IMR-90 (cell line): ENCODE measurements at regions not wholly inside any gene's neighbourhood (a gene's known extent, or its start where the extent isn't known, plus 50 kb on each side); places are given as distances from the start of the nearest gene placed in this dataset.

ENCODE experiments used
- ATAC-seq: fragments of 200-7000 bp; cut with Tn5 transposase; 2 replicates; pipeline ENCODE4 v1.9.1; 2020; ENCODE audit warnings: low read depth, mild to moderate bottlenecking, moderate library complexity
- BruUV-seq: library from RNA; stranded (reverse); fragments of 400-500 nt; replicated peaks from 2 replicates; lab custom pipeline; 2021; lab: Mats Ljungman, UMichigan
- CTCF ChIA-PET: fragments of 300-600 bp; formaldehyde crosslinking; extraction: SDS; loops from one replicate; lab custom pipeline; 2021; ENCODE audit warnings: antibody characterized with exemption; lab: Yijun Ruan, JAX
- POLR2A ChIA-PET: fragments of 300-600 bp; sonication (Branson Sonifier 250); formaldehyde crosslinking; loops from one replicate; lab custom pipeline; 2022; ENCODE audit warnings: antibody characterized with exemption; ENCODE audit not compliant: unreplicated experiment; lab: Charles Lee
- DNase-seq: peaks from one replicate; pipeline ENCODE4 v3.0.0; 2013
- H2AFZ ChIP-seq: replicated peaks from 2 replicates; pipeline ENCODE3; 2013; ENCODE audit warnings: low read length, mild to moderate bottlenecking; ENCODE audit not compliant: poor library complexity
- H2AK5ac ChIP-seq: 2 replicates; pipeline ENCODE4 v1.6.1; 2013; ENCODE audit warnings: low read depth, low read length, inconsistent platforms
- H2AK9ac ChIP-seq: replicated peaks from 2 replicates; pipeline ENCODE3; 2013; ENCODE audit warnings: mild to moderate bottlenecking, low read depth, low read length, moderate library complexity; ENCODE audit not compliant: poor library complexity
- H2BK120ac ChIP-seq: 2 replicates; pipeline ENCODE4 v1.6.1; 2013; ENCODE audit warnings: low read depth, low read length, inconsistent platforms
- H2BK15ac ChIP-seq: 3 replicates; pipeline ENCODE4 v1.6.1; 2013; ENCODE audit warnings: low read depth, low read length, inconsistent platforms
- H2BK20ac ChIP-seq: 2 replicates; pipeline ENCODE4 v1.6.1; 2013; ENCODE audit warnings: low read depth, mild to moderate bottlenecking, inconsistent platforms, low read length, moderate library complexity
- H2BK5ac ChIP-seq: 2 replicates; pipeline ENCODE4 v1.6.1; 2013; ENCODE audit warnings: mild to moderate bottlenecking, low read depth, low read length, inconsistent platforms; ENCODE audit not compliant: poor library complexity, severe bottlenecking
- H3K14ac ChIP-seq: replicated peaks from 2 replicates; pipeline ENCODE4 v1.6.1; 2013; ENCODE audit warnings: low read depth, low read length, inconsistent platforms
- H3K18ac ChIP-seq: 2 replicates; pipeline ENCODE4 v1.6.1; 2013; ENCODE audit warnings: low read depth, low read length, control low read depth
- H3K23ac ChIP-seq: 2 replicates; pipeline ENCODE4 v1.6.1; 2013; ENCODE audit warnings: low read depth, low read length, inconsistent platforms
- H3K27ac ChIP-seq: 2 replicates; pipeline ENCODE4 v1.5.1; 2013; ENCODE audit warnings: mild to moderate bottlenecking, control low read depth, low read length; ENCODE audit not compliant: insufficient read depth
- H3K27me3 ChIP-seq: 2 replicates; pipeline ENCODE4 v1.6.1; 2013; ENCODE audit warnings: low read length; ENCODE audit not compliant: control insufficient read depth, insufficient read depth
- H3K36me3 ChIP-seq: 2 replicates; pipeline ENCODE4 v1.6.1; 2013; ENCODE audit warnings: low read length, mixed read lengths; ENCODE audit not compliant: control insufficient read depth, insufficient read depth
- H3K4ac ChIP-seq: 2 replicates; pipeline ENCODE4 v1.6.1; 2013; ENCODE audit warnings: low read depth, low read length, inconsistent platforms
- H3K4me1 ChIP-seq: 2 replicates; pipeline ENCODE4 v1.6.1; 2013; ENCODE audit warnings: low read length, mixed read lengths; ENCODE audit not compliant: control insufficient read depth, insufficient read depth
- H3K4me2 ChIP-seq: 2 replicates; pipeline ENCODE4 v1.6.1; 2013; ENCODE audit warnings: low read depth, mild to moderate bottlenecking, control low read depth, low read length, moderate library complexity
- H3K4me3 ChIP-seq: 2 replicates; pipeline ENCODE4 v1.5.1; 2013; ENCODE audit warnings: low read depth, mild to moderate bottlenecking, control low read depth, low read length, moderate library complexity; ENCODE audit not compliant: insufficient read depth
- H3K56ac ChIP-seq: 2 replicates; pipeline ENCODE4 v1.6.1; 2013; ENCODE audit warnings: low read length, inconsistent platforms; ENCODE audit not compliant: insufficient read depth; ENCODE audit errors: extremely low read depth
- H3K79me1 ChIP-seq, 2 experiments: 2 replicates each; pipeline ENCODE4 v1.6.1; 2013; ENCODE audit warnings: low read length in 2 of 2, inconsistent platforms in 1 of 2, low read depth in 1 of 2
- H3K9ac ChIP-seq: 2 replicates; pipeline ENCODE4 v1.6.1; 2013; ENCODE audit warnings: low read depth, low read length, control low read depth
- H3K9me1 ChIP-seq: 2 replicates; pipeline ENCODE4 v1.6.1; 2013; ENCODE audit warnings: low read length, inconsistent platforms; ENCODE audit not compliant: insufficient read depth
- H3K9me3 ChIP-seq: 2 replicates; pipeline ENCODE4 v1.6.1; 2013; ENCODE audit warnings: low read length; ENCODE audit not compliant: control insufficient read depth, insufficient read depth
- H4K20me1 ChIP-seq: 2 replicates; pipeline ENCODE4 v1.6.1; 2013; ENCODE audit warnings: low read length, inconsistent platforms; ENCODE audit not compliant: insufficient read depth
- H4K5ac ChIP-seq: 2 replicates; pipeline ENCODE4 v1.6.1; 2013; ENCODE audit warnings: mild to moderate bottlenecking, low read depth, low read length, control low read depth
- H4K8ac ChIP-seq, 2 experiments: 2 replicates each; pipeline ENCODE4 v1.6.1; 2013; ENCODE audit warnings: low read depth in 2 of 2, low read length in 2 of 2, control low read depth in 1 of 2, inconsistent platforms in 1 of 2
- H4K91ac ChIP-seq: 2 replicates; pipeline ENCODE4 v1.6.1; 2013; ENCODE audit warnings: low read depth, low read length, inconsistent platforms; ENCODE audit not compliant: insufficient read depth
- CEBPB ChIP-seq: IDR thresholded peaks from 2 replicates; pipeline ENCODE4 v1.6.1; 2012; ENCODE audit warnings: low read depth, low read length, improper control_type of control experiment
- FOS ChIP-seq: fragments of 150-350 bp; IDR thresholded peaks from 2 replicates; pipeline ENCODE4 v1.6.1; 2016; ENCODE audit warnings: low read depth, low read length
- WGBS, 2 experiments: methylation state at CpG; one replicate each; pipeline versions ENCODE4 v1.1.5 to v1.1.7; 2013; ENCODE audit warnings: missing lambda C conversion rate in 2 of 2; ENCODE audit not compliant: insufficient read length in 1 of 2; ENCODE audit errors: extremely low coverage in 2 of 2; 5-methylcytosine and 5-hydroxymethylcytosine counted together
- dilution Hi-C: fragments of 300-500 bp; cut with HindIII; formaldehyde crosslinking; loops from one replicate; pipeline ENCODE4 v1.14.3; 2018; ENCODE audit warnings: low sequenced_read_pairs; ENCODE audit not compliant: unreplicated experiment
- in situ Hi-C: fragments of 300-500 bp; cut with MboI; formaldehyde crosslinking; loops from 3 replicates; pipeline ENCODE4 v1.14.3; 2019; ENCODE audit warnings: low sequenced_read_pairs, inconsistent platforms, mixed read lengths
- intact Hi-C: fragments of 100-400 bp; cut with micrococcal nuclease; formaldehyde crosslinking; loops from 2 replicates; pipeline ENCODE4 v1.10.0; 2022

DNA sequence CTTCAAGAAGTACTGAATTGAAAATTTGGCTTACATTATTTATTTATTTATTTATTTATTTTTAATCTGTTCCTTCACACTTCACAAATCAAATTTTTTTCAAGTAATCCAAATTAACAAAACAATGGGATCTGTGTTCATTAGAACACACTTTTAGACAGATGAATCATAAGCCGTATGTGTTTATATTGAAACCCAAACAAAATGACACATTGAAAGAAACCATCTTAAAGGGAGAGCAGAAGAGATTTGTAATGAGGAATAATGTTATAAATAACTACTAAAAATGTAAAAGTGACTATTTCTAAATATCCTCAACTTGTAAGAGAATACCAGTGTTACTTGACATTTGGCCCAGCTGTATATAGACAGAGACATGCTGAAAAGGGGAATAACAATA is 991.0 kb upstream of the CHAC2 start:
- no TSS peak for BruUV-seq

More for the DNA sequence above, 991.0 kb upstream of the CHAC2 start:
- TF ChIP-seq FOS: 0 out of 2 replicates have a peak, but pooled peaks have one; percentile 10
- TF ChIP-seq CEBPB: no peak
- Histone ChIP-seq H3K9me1 (no peaks in the 10 kb centered on the region), H3K9ac (no peak overlapping the region), H2BK120ac (no peak overlapping the region), H3K9me3 (no peaks in the 10 kb centered on the region), H2BK20ac (no peak overlapping the region), H3K27me3 (no peaks in the 10 kb centered on the region), H4K91ac (no peak overlapping the region), H3K4ac (no peak overlapping the region), H3K4me2 (0 out of 2 replicates have a peak overlapping the region, but pooled peaks have one; percentile 21), H2BK5ac (no peak overlapping the region), H4K5ac (no peak overlapping the region), H2BK15ac (no peak overlapping the region), H2AK5ac (no peak overlapping the region), H3K27ac (no peak overlapping the region), H2AFZ (no peak overlapping the region), H3K36me3 (no peaks in the 10 kb centered on the region), H3K4me1 (peaks cover 2% of the 10 kb centered on the region; the same call in 1 of the 2 replicates), H4K8ac (no peak overlapping the region), H3K4me3 (no peak overlapping the region), H4K20me1 (no peaks in the 10 kb centered on the region), H3K56ac (no peak overlapping the region), H2AK9ac (no peak overlapping the region), H3K23ac (no peak overlapping the region), H3K79me1 (no peaks in the 10 kb centered on the region), H3K18ac (no peak overlapping the region; the same call in 1 of the 2 replicates), H3K14ac (no peak overlapping the region)
- ATAC-seq (peak; percentile 49), DNase-seq (peak; percentile 72)
- ChIA-PET CTCF (interaction anchor here (0.6 kb wide), 1 partner anchor 725 kb away, joined by 3 read pairs; no protein-coding TSS in a partner anchor), POLR2A (interaction anchor here (0.5 kb wide), 1 partner anchor 154 kb away, joined by 3 read pairs; no protein-coding TSS in a partner anchor)
- no CpG with 5 or more reads among the region's 1 CpG for WGBS, 2 experiments
- intact Hi-C loops (no loop called here), in situ Hi-C loops (no loop called here), dilution Hi-C loops (no loop called here)
